ENCODE measurements at regions not wholly inside any gene's neighbourhood (a gene's known extent, or its start where the extent isn't known, plus 50 kb on each side); places are given as distances from the start of the nearest gene placed in this dataset.

- TF ChIP-seq EZH2 (IDR thresholded peaks at IDR 0.05) (no peak), JUND (IDR thresholded peaks at IDR 0.05) (no peak), TCF7L2 (IDR thresholded peaks at IDR 0.05; ENCODE audit: borderline replicate concordance, extremely low read depth, insufficient read depth, insufficient read length) (no peak), CEBPB (IDR thresholded peaks at IDR 0.05; ENCODE audit: low read depth) (no peak)
- TF ChIP-seq, protein P1, sequence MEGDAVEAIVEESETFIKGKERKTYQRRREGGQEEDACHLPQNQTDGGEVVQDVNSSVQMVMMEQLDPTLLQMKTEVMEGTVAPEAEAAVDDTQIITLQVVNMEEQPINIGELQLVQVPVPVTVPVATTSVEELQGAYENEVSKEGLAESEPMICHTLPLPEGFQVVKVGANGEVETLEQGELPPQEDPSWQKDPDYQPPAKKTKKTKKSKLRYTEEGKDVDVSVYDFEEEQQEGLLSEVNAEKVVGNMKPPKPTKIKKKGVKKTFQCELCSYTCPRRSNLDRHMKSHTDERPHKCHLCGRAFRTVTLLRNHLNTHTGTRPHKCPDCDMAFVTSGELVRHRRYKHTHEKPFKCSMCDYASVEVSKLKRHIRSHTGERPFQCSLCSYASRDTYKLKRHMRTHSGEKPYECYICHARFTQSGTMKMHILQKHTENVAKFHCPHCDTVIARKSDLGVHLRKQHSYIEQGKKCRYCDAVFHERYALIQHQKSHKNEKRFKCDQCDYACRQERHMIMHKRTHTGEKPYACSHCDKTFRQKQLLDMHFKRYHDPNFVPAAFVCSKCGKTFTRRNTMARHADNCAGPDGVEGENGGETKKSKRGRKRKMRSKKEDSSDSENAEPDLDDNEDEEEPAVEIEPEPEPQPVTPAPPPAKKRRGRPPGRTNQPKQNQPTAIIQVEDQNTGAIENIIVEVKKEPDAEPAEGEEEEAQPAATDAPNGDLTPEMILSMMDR (IDR thresholded peaks at IDR 0.05 in 2 of 3, conservative IDR thresholded peaks at IDR 0.05 in 1 of 3; ENCODE audit: borderline replicate concordance in 1 of 3, insufficient read depth in 1 of 3, low read depth in 2 of 3, low read length in 2 of 3) = no peak
These were observed 470.1 kb downstream of the TOX3 start for GRCh38 chr16:52076801-52077201.
